ENCODE measurements at regions not wholly inside any gene's neighbourhood (a gene's known extent, or its start where the extent isn't known, plus 50 kb on each side); places are given as distances from the start of the nearest gene placed in this dataset.

DNA sequence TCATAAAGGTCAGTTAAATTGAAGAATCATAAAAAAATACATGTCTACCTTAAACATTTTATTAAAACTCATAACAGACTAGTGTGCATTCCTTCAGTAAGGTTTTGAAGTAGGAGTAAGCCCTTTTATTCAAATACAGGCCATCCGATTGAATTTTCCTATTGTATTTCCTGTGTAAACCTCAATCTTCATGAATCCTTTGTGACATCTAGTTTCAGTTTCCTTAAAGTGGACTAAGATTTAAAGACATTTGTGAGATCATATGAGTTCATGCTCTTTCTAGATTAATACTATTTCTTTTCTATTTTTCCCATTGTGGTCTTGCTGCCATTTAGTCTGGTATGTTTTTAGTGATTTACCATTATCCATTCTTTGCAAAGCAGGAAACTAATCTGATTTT is 644.7 kb upstream of the BOD1L1 start:
- Mint-ChIP-seq H3K36me3 (ENCODE audit: unreplicated experiment) (no peaks in the 10 kb centered on the region), H3K27me3 (ENCODE audit: unreplicated experiment) (no peaks in the 10 kb centered on the region), H3K4me3 (ENCODE audit: unreplicated experiment) (no peak overlapping the region), H3K27ac (ENCODE audit: unreplicated experiment) (no peak overlapping the region), H3K4me1 (ENCODE audit: low read depth, unreplicated experiment) (peaks cover 8% of the 10 kb centered on the region), H3K9me3 (ENCODE audit: unreplicated experiment) (no peaks in the 10 kb centered on the region)
- DNase-seq, result no peak
- TF ChIP-seq, protein P1, sequence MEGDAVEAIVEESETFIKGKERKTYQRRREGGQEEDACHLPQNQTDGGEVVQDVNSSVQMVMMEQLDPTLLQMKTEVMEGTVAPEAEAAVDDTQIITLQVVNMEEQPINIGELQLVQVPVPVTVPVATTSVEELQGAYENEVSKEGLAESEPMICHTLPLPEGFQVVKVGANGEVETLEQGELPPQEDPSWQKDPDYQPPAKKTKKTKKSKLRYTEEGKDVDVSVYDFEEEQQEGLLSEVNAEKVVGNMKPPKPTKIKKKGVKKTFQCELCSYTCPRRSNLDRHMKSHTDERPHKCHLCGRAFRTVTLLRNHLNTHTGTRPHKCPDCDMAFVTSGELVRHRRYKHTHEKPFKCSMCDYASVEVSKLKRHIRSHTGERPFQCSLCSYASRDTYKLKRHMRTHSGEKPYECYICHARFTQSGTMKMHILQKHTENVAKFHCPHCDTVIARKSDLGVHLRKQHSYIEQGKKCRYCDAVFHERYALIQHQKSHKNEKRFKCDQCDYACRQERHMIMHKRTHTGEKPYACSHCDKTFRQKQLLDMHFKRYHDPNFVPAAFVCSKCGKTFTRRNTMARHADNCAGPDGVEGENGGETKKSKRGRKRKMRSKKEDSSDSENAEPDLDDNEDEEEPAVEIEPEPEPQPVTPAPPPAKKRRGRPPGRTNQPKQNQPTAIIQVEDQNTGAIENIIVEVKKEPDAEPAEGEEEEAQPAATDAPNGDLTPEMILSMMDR (IDR thresholded peaks at IDR 0.05; ENCODE audit: partially characterized antibody, unreplicated experiment), result no peak

DNA sequence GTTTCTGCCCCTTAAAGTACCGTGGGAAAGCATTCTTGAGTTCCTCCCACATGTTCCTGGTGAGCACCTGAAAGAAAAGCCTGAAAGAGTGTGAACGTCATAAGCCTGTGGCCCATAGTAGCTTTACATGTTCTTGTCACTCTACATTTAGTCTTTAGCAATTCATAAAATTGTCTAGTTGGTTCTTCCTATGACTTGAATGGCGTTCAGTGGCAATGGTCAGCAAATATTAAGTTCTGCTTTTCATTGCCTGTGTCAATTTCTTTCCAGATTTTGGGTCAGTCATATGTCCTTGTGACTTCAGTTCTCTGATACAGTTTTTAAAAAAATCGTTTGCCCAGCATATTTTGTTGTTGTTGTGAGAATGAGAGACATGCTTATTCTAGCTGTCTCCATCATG is 650.0 kb upstream of the BOD1L1 start:
- Mint-ChIP-seq H3K4me3 (ENCODE audit: unreplicated experiment) (no peak overlapping the region), H3K36me3 (ENCODE audit: unreplicated experiment) (no peaks in the 10 kb centered on the region), H3K27me3 (ENCODE audit: unreplicated experiment) (no peaks in the 10 kb centered on the region), H3K9me3 (ENCODE audit: unreplicated experiment) (no peaks in the 10 kb centered on the region), H3K27ac (ENCODE audit: unreplicated experiment) (no peak overlapping the region), H3K4me1 (ENCODE audit: low read depth, unreplicated experiment) (no peaks in the 10 kb centered on the region)
- DNase-seq, result no peak
- TF ChIP-seq, protein P1 (IDR thresholded peaks at IDR 0.05; ENCODE audit: partially characterized antibody, unreplicated experiment), result no peak

DNA sequence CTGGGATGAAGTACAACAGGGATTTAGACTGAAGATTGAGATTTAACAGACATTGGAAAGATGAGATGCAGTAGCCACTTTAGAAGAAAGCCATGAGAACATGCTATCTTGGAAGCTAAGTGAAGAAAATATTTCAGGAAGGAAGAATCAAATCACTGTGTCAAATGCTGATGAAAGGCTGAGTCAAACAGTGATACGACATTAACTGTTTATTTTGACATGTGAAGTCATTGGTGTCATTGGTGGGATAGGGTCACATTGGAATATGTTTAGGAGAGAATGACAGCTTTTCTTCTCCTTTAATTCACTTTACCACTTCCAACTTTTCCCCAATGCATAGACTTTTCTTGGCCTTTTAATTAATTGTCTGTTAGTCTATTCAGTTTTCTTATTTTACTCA is 653.0 kb upstream of the BOD1L1 start:
- Mint-ChIP-seq H3K27me3 (ENCODE audit: unreplicated experiment) (no peaks in the 10 kb centered on the region), H3K9me3 (ENCODE audit: unreplicated experiment) (no peaks in the 10 kb centered on the region), H3K36me3 (ENCODE audit: unreplicated experiment) (no peaks in the 10 kb centered on the region), H3K4me3 (ENCODE audit: unreplicated experiment) (no peak overlapping the region), H3K4me1 (ENCODE audit: low read depth, unreplicated experiment) (no peaks in the 10 kb centered on the region), H3K27ac (ENCODE audit: unreplicated experiment) (no peak overlapping the region)
- DNase-seq, result no peak
- TF ChIP-seq, protein P1 (IDR thresholded peaks at IDR 0.05; ENCODE audit: partially characterized antibody, unreplicated experiment), result no peak

DNA sequence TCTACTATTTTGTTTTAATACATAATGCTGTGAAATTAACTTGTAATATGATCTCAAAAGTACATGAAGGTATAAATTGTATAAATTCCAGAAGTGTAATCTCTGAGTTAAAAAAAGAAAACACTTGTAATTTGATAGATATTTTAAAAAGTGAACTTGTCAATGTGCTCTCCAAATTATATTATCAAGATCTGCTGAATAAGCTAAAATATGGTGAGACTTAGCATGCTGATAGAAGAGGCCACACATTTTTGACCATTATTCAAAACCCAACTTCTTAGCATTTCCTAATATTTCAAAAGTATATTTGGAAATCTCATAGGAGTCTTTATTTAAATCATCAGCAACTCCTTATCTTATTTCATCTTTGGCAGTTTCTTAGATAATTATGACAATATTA is 657.1 kb upstream of the BOD1L1 start:
- H3K4me3 Mint-ChIP-seq (ENCODE audit: unreplicated experiment), result no peak overlapping the region
- no peaks in the 10 kb centered on the region for H3K27me3 Mint-ChIP-seq (ENCODE audit: unreplicated experiment)
- DNase-seq, result no peak
- no peak overlapping the region for H3K27ac Mint-ChIP-seq (ENCODE audit: unreplicated experiment)
- no peaks in the 10 kb centered on the region for H3K4me1 Mint-ChIP-seq (ENCODE audit: low read depth, unreplicated experiment)
- peaks cover 7% of the 10 kb centered on the region for H3K36me3 Mint-ChIP-seq (ENCODE audit: unreplicated experiment)
- H3K9me3 Mint-ChIP-seq (ENCODE audit: unreplicated experiment), result peaks cover 1% of the 10 kb centered on the region
- TF ChIP-seq, protein P1 (IDR thresholded peaks at IDR 0.05; ENCODE audit: partially characterized antibody, unreplicated experiment), result no peak

DNA sequence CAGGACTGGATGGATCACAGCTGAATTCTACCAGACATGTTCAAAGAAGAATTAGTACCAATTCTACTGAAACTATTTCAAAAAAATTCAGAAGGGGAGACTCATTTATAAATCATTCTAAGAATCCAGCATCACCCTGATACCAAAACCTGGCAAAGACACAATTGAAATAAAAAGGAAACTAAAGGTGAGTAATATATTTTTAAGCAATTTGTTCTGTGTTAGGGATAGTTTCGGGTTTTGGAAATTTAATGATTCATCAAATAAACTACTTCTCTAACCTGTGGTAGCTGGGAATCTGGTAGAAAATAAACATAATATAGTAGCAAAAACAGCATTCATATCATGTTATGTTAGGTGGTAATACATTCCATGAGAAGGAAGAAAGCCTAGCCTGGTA is 662.2 kb upstream of the BOD1L1 start:
- TF ChIP-seq, protein P1 (IDR thresholded peaks at IDR 0.05; ENCODE audit: partially characterized antibody, unreplicated experiment), result no peak
- Mint-ChIP-seq H3K9me3 (ENCODE audit: unreplicated experiment) (peaks cover 1% of the 10 kb centered on the region), H3K4me1 (ENCODE audit: low read depth, unreplicated experiment) (no peaks in the 10 kb centered on the region), H3K27me3 (ENCODE audit: unreplicated experiment) (no peaks in the 10 kb centered on the region), H3K36me3 (ENCODE audit: unreplicated experiment) (peaks cover 7% of the 10 kb centered on the region), H3K4me3 (ENCODE audit: unreplicated experiment) (no peak overlapping the region), H3K27ac (ENCODE audit: unreplicated experiment) (no peak overlapping the region)
- DNase-seq, result no peak

Data from glutamatergic neuron (in vitro differentiated cells).